ENCODE measurements at regions not wholly inside any gene's neighbourhood (a gene's known extent, or its start where the extent isn't known, plus 50 kb on each side); places are given as distances from the start of the nearest gene placed in this dataset.

GRCh38 chr15:35260941-35261340, 175.8 kb upstream of the NANOGP8 start:
- TF ChIP-seq, protein P1, sequence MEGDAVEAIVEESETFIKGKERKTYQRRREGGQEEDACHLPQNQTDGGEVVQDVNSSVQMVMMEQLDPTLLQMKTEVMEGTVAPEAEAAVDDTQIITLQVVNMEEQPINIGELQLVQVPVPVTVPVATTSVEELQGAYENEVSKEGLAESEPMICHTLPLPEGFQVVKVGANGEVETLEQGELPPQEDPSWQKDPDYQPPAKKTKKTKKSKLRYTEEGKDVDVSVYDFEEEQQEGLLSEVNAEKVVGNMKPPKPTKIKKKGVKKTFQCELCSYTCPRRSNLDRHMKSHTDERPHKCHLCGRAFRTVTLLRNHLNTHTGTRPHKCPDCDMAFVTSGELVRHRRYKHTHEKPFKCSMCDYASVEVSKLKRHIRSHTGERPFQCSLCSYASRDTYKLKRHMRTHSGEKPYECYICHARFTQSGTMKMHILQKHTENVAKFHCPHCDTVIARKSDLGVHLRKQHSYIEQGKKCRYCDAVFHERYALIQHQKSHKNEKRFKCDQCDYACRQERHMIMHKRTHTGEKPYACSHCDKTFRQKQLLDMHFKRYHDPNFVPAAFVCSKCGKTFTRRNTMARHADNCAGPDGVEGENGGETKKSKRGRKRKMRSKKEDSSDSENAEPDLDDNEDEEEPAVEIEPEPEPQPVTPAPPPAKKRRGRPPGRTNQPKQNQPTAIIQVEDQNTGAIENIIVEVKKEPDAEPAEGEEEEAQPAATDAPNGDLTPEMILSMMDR (IDR thresholded peaks at IDR 0.05), result no peak
- no peak for TF ChIP-seq POLR2AphosphoS5 (IDR thresholded peaks at IDR 0.05)
- no peak for TF ChIP-seq POLR2A (IDR thresholded peaks at IDR 0.05)

Data from prostate gland (tissue), 2 donors.